Loucy (cell line): ENCODE measurements at regions not wholly inside any gene's neighbourhood (a gene's known extent, or its start where the extent isn't known, plus 50 kb on each side); places are given as distances from the start of the nearest gene placed in this dataset.

Experiments
- CTCF ChIP-seq: fragments of 200-600 bp; sonication (generic); conservative IDR thresholded peaks from 2 replicates; pipeline ENCODE4 v1.5.1; 2014; ENCODE audit warnings: mild to moderate bottlenecking, antibody characterized with exemption, low read length
- EZH2phosphoT487 ChIP-seq: fragments of 200-600 bp; IDR thresholded peaks from 2 replicates; pipeline ENCODE4 v1.6.1; 2018; ENCODE audit warnings: antibody characterized with exemption, mild to moderate bottlenecking, moderate library complexity, borderline replicate concordance

- TF ChIP-seq CTCF (no peak), EZH2phosphoT487 (no peak)
These were observed 265.9 kb upstream of the ETAA1 start for GRCh38 chr2:67131257-67131609.
